ENCODE measurements at regions not wholly inside any gene's neighbourhood (a gene's known extent, or its start where the extent isn't known, plus 50 kb on each side); places are given as distances from the start of the nearest gene placed in this dataset.

DNA sequence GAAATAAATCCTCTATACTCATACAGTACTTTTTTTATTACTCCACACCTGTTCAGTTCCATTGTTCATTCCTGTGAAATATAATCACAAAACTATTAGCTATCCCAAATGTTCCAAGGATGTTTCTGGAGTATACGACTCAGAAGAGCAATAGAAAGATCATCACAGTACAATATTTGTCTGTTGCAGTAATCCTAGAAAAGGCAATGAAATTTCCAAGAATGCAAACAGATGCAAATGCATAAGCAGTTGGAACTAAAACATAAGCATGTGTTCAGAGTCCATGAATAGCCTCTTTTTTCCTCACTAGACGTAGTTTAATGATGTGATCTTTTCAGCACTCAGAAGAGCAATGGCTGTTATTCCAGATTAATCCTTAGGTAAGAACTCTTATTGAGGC is 55.2 kb downstream of the RTL3 start:
- Histone ChIP-seq H3K4me2 (ENCODE audit: low read depth, low read length, poor library complexity, severe bottlenecking) (no peak overlapping the region), H3F3A (ENCODE audit: insufficient read depth) (no peaks in the 10 kb centered on the region), H2AFZ (ENCODE audit: low read depth, low read length, severe bottlenecking) (no peak overlapping the region), H3K79me2 (ENCODE audit: insufficient read depth, low read length) (no peaks in the 10 kb centered on the region), H3K9me2 (replicated peaks; ENCODE audit: insufficient read depth, low read length) (no peaks in the 10 kb centered on the region), H3K9me3 (ENCODE audit: insufficient read depth, low read length) (no peaks in the 10 kb centered on the region), H4K20me1 (ENCODE audit: low read depth, low read length) (no peaks in the 10 kb centered on the region), H3K36me3 (ENCODE audit: low read length) (no peaks in the 10 kb centered on the region), H3K4me3 (ENCODE audit: insufficient read depth, low read length, poor library complexity, severe bottlenecking) (no peak overlapping the region), H3K9ac (ENCODE audit: low read length) (no peak overlapping the region), H3K27ac (ENCODE audit: low read depth, low read length) (no peak overlapping the region), H3K27me3 (ENCODE audit: low read length) (no peaks in the 10 kb centered on the region)
- TF ChIP-seq EZH2phosphoT487 (conservative IDR thresholded peaks at IDR 0.05; ENCODE audit: low read length), result no peak
- TF ChIP-seq, protein P1, sequence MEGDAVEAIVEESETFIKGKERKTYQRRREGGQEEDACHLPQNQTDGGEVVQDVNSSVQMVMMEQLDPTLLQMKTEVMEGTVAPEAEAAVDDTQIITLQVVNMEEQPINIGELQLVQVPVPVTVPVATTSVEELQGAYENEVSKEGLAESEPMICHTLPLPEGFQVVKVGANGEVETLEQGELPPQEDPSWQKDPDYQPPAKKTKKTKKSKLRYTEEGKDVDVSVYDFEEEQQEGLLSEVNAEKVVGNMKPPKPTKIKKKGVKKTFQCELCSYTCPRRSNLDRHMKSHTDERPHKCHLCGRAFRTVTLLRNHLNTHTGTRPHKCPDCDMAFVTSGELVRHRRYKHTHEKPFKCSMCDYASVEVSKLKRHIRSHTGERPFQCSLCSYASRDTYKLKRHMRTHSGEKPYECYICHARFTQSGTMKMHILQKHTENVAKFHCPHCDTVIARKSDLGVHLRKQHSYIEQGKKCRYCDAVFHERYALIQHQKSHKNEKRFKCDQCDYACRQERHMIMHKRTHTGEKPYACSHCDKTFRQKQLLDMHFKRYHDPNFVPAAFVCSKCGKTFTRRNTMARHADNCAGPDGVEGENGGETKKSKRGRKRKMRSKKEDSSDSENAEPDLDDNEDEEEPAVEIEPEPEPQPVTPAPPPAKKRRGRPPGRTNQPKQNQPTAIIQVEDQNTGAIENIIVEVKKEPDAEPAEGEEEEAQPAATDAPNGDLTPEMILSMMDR (IDR thresholded peaks at IDR 0.05; ENCODE audit: insufficient read depth, low read length, poor library complexity, severe bottlenecking), result no peak

DNA sequence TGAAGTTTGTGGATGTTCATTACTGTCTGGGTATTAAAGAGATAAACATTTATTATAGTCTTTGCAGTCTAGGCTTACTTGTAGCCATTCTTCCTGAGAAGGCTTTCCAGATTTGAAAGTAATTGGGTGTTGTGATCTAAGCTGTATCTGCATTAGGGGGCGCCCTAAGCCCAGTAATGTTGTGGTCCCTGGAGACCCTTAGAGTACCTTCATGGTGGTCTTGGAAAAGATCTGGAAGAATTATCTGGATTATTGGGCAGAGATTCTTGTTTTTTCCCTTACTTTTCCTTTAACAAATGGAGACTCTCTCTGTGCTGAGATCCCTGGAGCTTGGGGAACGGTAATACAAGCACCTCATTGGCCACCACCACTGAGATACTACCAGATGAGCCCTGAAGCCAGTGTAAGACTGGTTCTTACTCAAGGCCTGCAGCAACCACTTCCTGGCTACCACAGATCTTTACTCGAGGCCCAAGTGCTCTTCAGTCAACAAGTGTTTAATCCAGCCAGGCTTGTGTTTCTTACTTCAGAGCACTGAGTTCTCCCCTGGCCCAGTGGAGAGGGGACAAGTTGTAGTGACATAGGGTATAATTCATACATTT is 63.1 kb downstream of the RTL3 start:
- TF ChIP-seq, protein P1 (IDR thresholded peaks at IDR 0.05; ENCODE audit: insufficient read depth, low read length, poor library complexity, severe bottlenecking), result no peak
- no peak for TF ChIP-seq EZH2phosphoT487 (conservative IDR thresholded peaks at IDR 0.05; ENCODE audit: low read length)
- H3F3A ChIP-seq (ENCODE audit: insufficient read depth), result no peaks in the 10 kb centered on the region
- no peak overlapping the region for H3K4me3 ChIP-seq (ENCODE audit: insufficient read depth, low read length, poor library complexity, severe bottlenecking)
- H4K20me1 ChIP-seq (ENCODE audit: low read depth, low read length), result no peaks in the 10 kb centered on the region
- no peak overlapping the region for H3K9ac ChIP-seq (ENCODE audit: low read length)
- H3K27ac ChIP-seq (ENCODE audit: low read depth, low read length), result no peak overlapping the region
- H3K4me2 ChIP-seq (ENCODE audit: low read depth, low read length, poor library complexity, severe bottlenecking), result no peak overlapping the region
- H3K27me3 ChIP-seq (ENCODE audit: low read length), result no peaks in the 10 kb centered on the region
- no peaks in the 10 kb centered on the region for H3K9me3 ChIP-seq (ENCODE audit: insufficient read depth, low read length)
- H3K36me3 ChIP-seq (ENCODE audit: low read length), result no peaks in the 10 kb centered on the region
- H3K9me2 ChIP-seq (replicated peaks; ENCODE audit: insufficient read depth, low read length), result no peaks in the 10 kb centered on the region
- no peaks in the 10 kb centered on the region for H3K79me2 ChIP-seq (ENCODE audit: insufficient read depth, low read length)
- H2AFZ ChIP-seq (ENCODE audit: low read depth, low read length, severe bottlenecking), result no peak overlapping the region

DNA sequence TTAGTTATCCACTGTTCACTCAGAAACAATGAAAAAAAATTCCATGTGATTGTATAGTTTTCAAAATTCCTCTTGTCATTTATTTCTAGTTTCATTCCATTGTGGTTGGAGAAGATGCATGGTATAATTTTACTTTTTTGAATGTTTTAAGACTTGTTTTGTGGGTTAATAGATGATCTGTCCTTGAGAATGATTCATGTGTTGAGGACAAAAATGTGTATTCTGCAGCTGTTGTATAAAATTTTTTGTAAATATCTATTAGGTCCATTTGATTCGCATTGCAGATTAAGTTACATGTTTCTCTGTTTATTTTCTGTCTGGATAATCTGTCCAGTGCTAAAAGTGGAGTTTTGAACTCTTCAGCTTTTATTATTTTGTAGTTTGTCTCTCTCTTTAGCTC is 65.4 kb downstream of the RTL3 start:
- no peaks in the 10 kb centered on the region for H3K79me2 ChIP-seq (ENCODE audit: insufficient read depth, low read length)
- no peak overlapping the region for H2AFZ ChIP-seq (ENCODE audit: low read depth, low read length, severe bottlenecking)
- no peaks in the 10 kb centered on the region for H3K36me3 ChIP-seq (ENCODE audit: low read length)
- no peak overlapping the region for H3K9ac ChIP-seq (ENCODE audit: low read length)
- no peak for TF ChIP-seq EZH2phosphoT487 (conservative IDR thresholded peaks at IDR 0.05; ENCODE audit: low read length)
- TF ChIP-seq, protein P1 (IDR thresholded peaks at IDR 0.05; ENCODE audit: insufficient read depth, low read length, poor library complexity, severe bottlenecking), result no peak
- no peaks in the 10 kb centered on the region for H3K27me3 ChIP-seq (ENCODE audit: low read length)
- no peaks in the 10 kb centered on the region for H3K9me3 ChIP-seq (ENCODE audit: insufficient read depth, low read length)
- no peaks in the 10 kb centered on the region for H3K9me2 ChIP-seq (replicated peaks; ENCODE audit: insufficient read depth, low read length)
- H3K4me3 ChIP-seq (ENCODE audit: insufficient read depth, low read length, poor library complexity, severe bottlenecking), result no peak overlapping the region
- H3F3A ChIP-seq (ENCODE audit: insufficient read depth), result no peaks in the 10 kb centered on the region
- no peak overlapping the region for H3K4me2 ChIP-seq (ENCODE audit: low read depth, low read length, poor library complexity, severe bottlenecking)
- no peaks in the 10 kb centered on the region for H4K20me1 ChIP-seq (ENCODE audit: low read depth, low read length)
- no peak overlapping the region for H3K27ac ChIP-seq (ENCODE audit: low read depth, low read length)

Measured in SU-DHL-6 (cell line).